Neural cell (in vitro differentiated cells): ENCODE measurements at regions not wholly inside any gene's neighbourhood (a gene's known extent, or its start where the extent isn't known, plus 50 kb on each side); places are given as distances from the start of the nearest gene placed in this dataset.

Experiments
- H2AFZ ChIP-seq: fragments of 200-600, 300-800 bp; sonication (generic), shearing (Covaris generic); 2 replicates; pipeline ENCODE4 v1.6.0; 2014; ENCODE audit warnings: low read depth, mild to moderate bottlenecking, antibody characterized with exemption, low read length, moderate library complexity
- H3F3A ChIP-seq: fragments of 200-600 bp; shearing (Covaris generic); 2 replicates; pipeline ENCODE4 v1.6.1; 2016; ENCODE audit warnings: mild to moderate bottlenecking, moderate library complexity, mixed read lengths, antibody characterized with exemption, low read length; ENCODE audit not compliant: insufficient read depth, poor library complexity, severe bottlenecking
- H3K27ac ChIP-seq: fragments of 200-600, 300-800 bp; sonication (generic), shearing (Covaris generic); 2 replicates; pipeline ENCODE4 v1.5.1; 2014; ENCODE audit warnings: mild to moderate bottlenecking, low read length, moderate library complexity
- H3K27me3 ChIP-seq: fragments of 300-800, 200-600 bp; sonication (generic), shearing (Covaris generic); 2 replicates; pipeline ENCODE4 v1.6.0; 2014; ENCODE audit warnings: mild to moderate bottlenecking, low read depth, low read length, moderate library complexity; ENCODE audit not compliant: insufficient read depth
- H3K36me3 ChIP-seq: fragments of 300-800, 200-600 bp; sonication (generic), shearing (Covaris generic); 2 replicates; pipeline ENCODE4 v1.5.1; 2014; ENCODE audit warnings: mild to moderate bottlenecking, antibody characterized with exemption, low read length, moderate library complexity; ENCODE audit not compliant: insufficient read depth
- H3K4me2 ChIP-seq: fragments of 300-800, 200-600 bp; sonication (generic), shearing (Covaris generic); 2 replicates; pipeline ENCODE4 v1.6.0; 2014; ENCODE audit warnings: mild to moderate bottlenecking, low read length
- H3K4me3 ChIP-seq: fragments of 300-800, 200-600 bp; sonication (generic), shearing (Covaris generic); 2 replicates; pipeline ENCODE4 v1.5.1; 2014; ENCODE audit warnings: mild to moderate bottlenecking, low read length, moderate library complexity
- H3K79me2 ChIP-seq: fragments of 200-600 bp; shearing (Covaris generic); replicated peaks from 2 replicates; pipeline ENCODE4 v1.6.0; 2014; ENCODE audit warnings: mild to moderate bottlenecking, low read length, moderate library complexity; ENCODE audit not compliant: insufficient read depth
- H3K9ac ChIP-seq: fragments of 300-800, 200-600 bp; sonication (generic), shearing (Covaris generic); 2 replicates; pipeline ENCODE4 v1.6.1; 2016; ENCODE audit warnings: mild to moderate bottlenecking, low read length, mixed read lengths
- H3K9me2 ChIP-seq: fragments of 200-600 bp; shearing (Covaris generic); 2 replicates; pipeline ENCODE4 v1.6.1; 2016; ENCODE audit warnings: mild to moderate bottlenecking, low read length, mixed read lengths; ENCODE audit not compliant: insufficient read depth
- H3K9me3 ChIP-seq: fragments of 200-600, 300-800 bp; sonication (generic), shearing (Covaris generic); 2 replicates; pipeline ENCODE4 v1.6.1; 2016; ENCODE audit warnings: mild to moderate bottlenecking, mixed run types, low read length, moderate library complexity, mixed read lengths
- H4K20me1 ChIP-seq: fragments of 200-600 bp; shearing (Covaris generic); 2 replicates; pipeline ENCODE4 v1.6.1; 2016; ENCODE audit warnings: mild to moderate bottlenecking, mixed run types; ENCODE audit not compliant: insufficient read depth
- CTCF ChIP-seq: fragments of 450-650 bp; IDR thresholded peaks from 2 replicates; pipeline ENCODE4 v1.5.1; 2014; ENCODE audit warnings: antibody characterized with exemption, mild to moderate bottlenecking, moderate library complexity; ENCODE audit not compliant: poor library complexity, severe bottlenecking
- EP300 ChIP-seq: fragments of 450-650 bp; conservative IDR thresholded peaks from 2 replicates; pipeline ENCODE4 v1.6.1; 2014; ENCODE audit warnings: antibody characterized with exemption, mild to moderate bottlenecking, moderate library complexity; ENCODE audit not compliant: poor library complexity, severe bottlenecking
- EZH2 ChIP-seq: fragments of 200-600, 300-800 bp; shearing (Covaris generic), sonication (generic); IDR thresholded peaks from 2 replicates; pipeline ENCODE4 v1.6.1; 2014; ENCODE audit warnings: antibody characterized with exemption, low read length, borderline replicate concordance, mild to moderate bottlenecking; ENCODE audit not compliant: insufficient read depth, poor library complexity, severe bottlenecking
- MXI1 ChIP-seq: fragments of 450-650 bp; conservative IDR thresholded peaks from 2 replicates; pipeline ENCODE4 v1.6.1; 2014; ENCODE audit warnings: antibody characterized with exemption, mild to moderate bottlenecking; ENCODE audit not compliant: poor library complexity, severe bottlenecking
- POLR2AphosphoS5 ChIP-seq: IDR thresholded peaks from 2 replicates; pipeline ENCODE4 v1.6.1; 2012
- RAD21 ChIP-seq: fragments of 450-650 bp; conservative IDR thresholded peaks from 2 replicates; pipeline ENCODE4 v1.6.1; 2014; ENCODE audit warnings: antibody characterized with exemption, mild to moderate bottlenecking, moderate library complexity
- REST ChIP-seq: IDR thresholded peaks from 2 replicates; pipeline ENCODE4 v1.6.1; 2012; ENCODE audit warnings: borderline replicate concordance
- SMC3 ChIP-seq: fragments of 450-650 bp; conservative IDR thresholded peaks from 2 replicates; pipeline ENCODE4 v1.6.1; 2014; ENCODE audit warnings: antibody characterized with exemption, mild to moderate bottlenecking, moderate library complexity; ENCODE audit not compliant: poor library complexity
- TAF1 ChIP-seq: IDR thresholded peaks from 2 replicates; pipeline ENCODE4 v1.6.1; 2012; ENCODE audit warnings: low read depth

- no peak overlapping the region for H3K27ac ChIP-seq
- no peaks in the 10 kb centered on the region for H3K79me2 ChIP-seq
- no peak overlapping the region for H2AFZ ChIP-seq
- no peaks in the 10 kb centered on the region for H3K36me3 ChIP-seq
- H3K27me3 ChIP-seq: no peaks in the 10 kb centered on the region
- H3K9ac ChIP-seq: no peak overlapping the region
- no peaks in the 10 kb centered on the region for H3F3A ChIP-seq
- TF ChIP-seq EP300: no peak
- no peak for TF ChIP-seq CTCF
- TF ChIP-seq SMC3: no peak
- no peak for TF ChIP-seq MXI1
- no peak for TF ChIP-seq TAF1
- TF ChIP-seq EZH2: no peak
- no peak overlapping the region for H3K4me3 ChIP-seq
- H3K4me2 ChIP-seq: no peak overlapping the region
- no peaks in the 10 kb centered on the region for H3K9me2 ChIP-seq
- no peaks in the 10 kb centered on the region for H4K20me1 ChIP-seq
- H3K9me3 ChIP-seq: no peaks in the 10 kb centered on the region
Observed at GRCh38 chr7:51518646-51519045, 202.0 kb upstream of the COBL start.

GRCh38 chr7:51517187-51517586 is 200.6 kb upstream of the COBL start:
- H4K20me1 ChIP-seq: no peaks in the 10 kb centered on the region
- H3K79me2 ChIP-seq: no peaks in the 10 kb centered on the region
- no peaks in the 10 kb centered on the region for H3F3A ChIP-seq
- peak overlapping the region; percentile 33 for H3K27ac ChIP-seq
- H2AFZ ChIP-seq: no peak overlapping the region
- no peak overlapping the region for H3K4me3 ChIP-seq
- peak overlapping the region; percentile 22 for H3K4me2 ChIP-seq
- TF ChIP-seq MXI1: no peak
- TF ChIP-seq TAF1: no peak
- no peak for TF ChIP-seq EZH2
- TF ChIP-seq SMC3: no peak
- no peak for TF ChIP-seq RAD21
- no peak for TF ChIP-seq CTCF
- TF ChIP-seq EP300: no peak
- no peak for TF ChIP-seq REST
- no peak for TF ChIP-seq POLR2AphosphoS5
- H3K27me3 ChIP-seq: no peaks in the 10 kb centered on the region
- no peaks in the 10 kb centered on the region for H3K36me3 ChIP-seq
- no peaks in the 10 kb centered on the region for H3K9me3 ChIP-seq
- no peak overlapping the region for H3K9ac ChIP-seq
- H3K9me2 ChIP-seq: no peaks in the 10 kb centered on the region
